Urothelium cell line (cell line): ENCODE measurements at regions not wholly inside any gene's neighbourhood (a gene's known extent, or its start where the extent isn't known, plus 50 kb on each side); places are given as distances from the start of the nearest gene placed in this dataset.
A peak's percentile ranks its signal among the peaks of the same experiment; 100 is the strongest.

ENCODE experiments used
- DNase-seq: peaks from one replicate; pipeline ENCODE4 v3.0.0; 2011; ENCODE audit warnings: low spot score, mixed read lengths
- FAIRE-seq: peaks from 2 replicates; lab custom pipeline; 2011; peaks lifted over from hg19 to GRCh38; lab: Jason Lieb, UNC

DNA sequence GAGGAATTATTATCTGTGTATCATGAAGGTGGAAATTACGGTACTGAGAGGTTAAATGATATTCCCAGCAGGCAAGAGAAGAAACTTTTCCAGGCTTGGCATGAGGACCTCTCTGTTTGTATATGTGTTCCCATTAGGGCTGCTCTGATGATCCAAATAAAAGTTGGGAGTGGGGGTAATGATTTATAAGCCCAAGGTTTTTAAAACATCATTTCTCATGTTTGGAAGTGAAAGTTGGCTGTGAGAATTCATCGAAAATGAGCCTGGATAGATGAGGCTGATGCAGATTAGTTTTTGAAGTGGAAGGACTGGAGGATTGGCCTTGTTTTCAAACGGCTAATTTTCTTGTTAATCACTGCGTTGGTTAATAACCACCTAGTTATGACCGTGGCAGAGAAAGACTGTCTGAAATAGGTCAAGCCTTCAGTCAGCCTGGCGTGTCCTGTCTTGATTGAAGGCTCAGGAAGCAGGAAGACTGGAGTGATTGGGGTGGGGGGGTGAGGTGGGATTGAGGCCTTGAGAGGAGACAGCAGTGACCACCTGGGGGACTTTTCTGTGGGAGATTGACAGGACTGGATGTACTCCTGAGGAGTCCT, 391.0 kb upstream of the WWC1 start:
- FAIRE-seq (peak; percentile 13), DNase-seq (no peak)

DNA sequence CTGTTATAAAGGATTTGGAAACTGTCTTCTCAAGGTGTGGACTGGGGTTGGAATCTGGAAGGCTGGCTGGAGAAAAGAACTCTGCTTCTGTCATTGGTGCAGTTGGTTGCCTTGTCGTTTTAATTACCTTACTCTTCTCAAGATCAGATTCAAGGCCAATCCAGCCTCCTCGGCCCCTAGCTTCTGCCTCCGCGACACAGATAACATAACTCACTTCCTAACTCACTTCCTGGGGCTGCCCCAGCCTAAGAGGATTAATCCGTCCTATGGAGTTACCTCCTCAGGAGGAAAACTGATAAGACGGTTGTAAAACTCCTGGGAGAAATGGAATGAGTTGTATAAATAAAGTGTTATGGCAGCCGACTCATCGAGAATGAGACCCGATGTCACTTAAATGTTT, 389.1 kb upstream of the WWC1 start:
- FAIRE-seq: no peak
- no peak for DNase-seq

DNA sequence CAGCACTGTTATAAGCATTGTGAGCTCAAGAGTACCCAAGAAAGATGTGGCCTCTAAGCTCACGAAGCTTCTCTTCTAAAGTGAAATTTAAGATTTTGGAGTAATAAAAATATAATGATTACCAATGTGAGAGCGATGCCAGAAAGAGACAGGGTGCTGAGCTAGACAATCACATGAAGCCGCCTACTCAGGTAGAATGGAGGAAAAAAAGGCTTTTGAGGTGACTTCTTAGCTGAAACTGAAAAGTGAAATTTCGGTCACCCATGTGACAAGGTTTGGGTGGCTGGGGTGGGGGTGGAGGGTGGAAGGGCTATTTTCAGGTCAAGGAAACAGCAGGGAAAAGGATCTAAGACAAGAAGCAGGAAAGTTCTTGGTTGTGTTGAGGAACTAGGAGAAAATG, 388.2 kb upstream of the WWC1 start:
- DNase-seq: no peak
- FAIRE-seq: no peak

- no peak for FAIRE-seq
Observed at GRCh38 chr5:167903659-167904058, 387.8 kb upstream of the WWC1 start.

DNA sequence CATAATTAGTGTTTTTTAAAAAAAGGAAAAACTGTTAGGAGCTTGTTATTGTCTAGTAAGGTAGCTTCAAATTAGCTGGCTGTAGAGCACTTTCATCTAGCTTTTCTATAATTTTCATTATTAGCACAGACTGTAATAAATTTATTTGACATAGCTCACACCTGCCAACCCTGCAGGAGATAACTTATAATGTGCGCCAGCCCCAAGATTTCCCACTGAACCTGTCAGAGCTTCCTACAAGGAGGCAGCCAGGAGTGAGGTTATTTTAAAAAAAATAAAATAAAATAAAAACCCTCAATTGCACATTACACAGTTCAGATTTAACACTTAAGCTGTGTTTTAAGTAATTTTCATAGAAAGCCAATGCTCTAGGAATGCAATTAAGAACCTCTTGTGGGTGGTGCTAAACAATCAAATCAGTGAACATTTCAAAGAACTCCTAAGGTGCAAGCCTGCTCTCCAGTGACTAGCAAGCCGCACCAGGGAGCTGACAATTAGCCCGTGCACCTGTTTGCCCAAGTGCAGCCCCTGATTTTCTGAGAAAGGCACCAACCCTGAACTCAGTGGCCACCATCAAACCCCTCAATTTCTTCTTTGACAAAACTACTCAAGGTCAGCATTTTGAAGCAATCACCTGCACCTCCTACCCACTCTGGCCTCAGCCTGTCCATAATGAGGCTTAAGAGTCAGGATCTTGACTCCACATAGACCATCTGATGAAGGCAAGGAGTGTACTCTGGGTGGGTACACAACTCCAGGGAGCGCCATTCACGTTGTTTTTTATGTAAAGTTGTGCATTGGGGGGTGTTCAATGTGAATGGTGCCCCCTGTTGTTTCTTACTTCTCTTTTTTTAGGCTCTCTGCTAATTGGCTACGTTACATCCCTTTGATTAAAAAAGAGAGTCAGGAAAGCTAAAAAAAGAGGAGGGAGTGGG, 385.3 kb upstream of the WWC1 start:
- DNase-seq (no peak), FAIRE-seq (no peak)

More at GRCh38 chr5:167903659-167904058, 387.8 kb upstream of the WWC1 start:
- DNase-seq: no peak

GRCh38 chr5:167908606-167909005, 382.8 kb upstream of the WWC1 start:
- DNase-seq: no peak
- FAIRE-seq: no peak

DNA sequence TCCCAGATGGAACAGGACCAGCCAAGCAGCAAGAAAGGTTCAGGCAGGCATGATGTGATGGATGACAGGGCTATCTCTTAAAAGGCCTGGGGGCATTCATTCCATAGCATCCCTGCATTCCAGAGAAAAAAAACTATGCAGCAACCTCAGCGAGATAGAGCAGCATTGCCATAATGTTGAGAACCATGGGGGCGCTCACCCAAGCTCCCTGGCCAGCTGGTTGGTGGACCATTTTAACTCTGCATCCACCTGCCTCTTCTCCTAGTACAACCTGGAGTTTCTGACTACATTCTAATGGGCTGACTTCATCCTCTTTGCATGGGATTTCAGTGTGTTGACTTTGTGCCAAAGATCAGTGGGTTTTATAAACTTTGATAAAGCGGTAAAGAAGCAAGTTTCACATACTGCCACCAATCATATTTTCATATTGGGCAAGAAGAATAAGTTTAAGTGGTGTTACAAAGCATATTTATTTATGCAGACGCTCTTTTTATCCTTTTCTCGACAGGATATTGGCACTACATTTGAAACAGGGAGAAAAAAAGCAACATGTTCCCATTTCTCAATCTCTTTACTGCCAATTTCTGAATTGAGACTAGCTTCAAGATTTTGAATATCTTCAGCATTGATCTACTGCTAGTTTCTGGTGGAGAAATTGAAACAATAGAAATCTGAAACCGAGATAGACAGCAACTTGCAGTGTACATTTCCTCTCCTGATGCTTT, 378.3 kb upstream of the WWC1 start:
- DNase-seq (no peak), FAIRE-seq (no peak)

DNA sequence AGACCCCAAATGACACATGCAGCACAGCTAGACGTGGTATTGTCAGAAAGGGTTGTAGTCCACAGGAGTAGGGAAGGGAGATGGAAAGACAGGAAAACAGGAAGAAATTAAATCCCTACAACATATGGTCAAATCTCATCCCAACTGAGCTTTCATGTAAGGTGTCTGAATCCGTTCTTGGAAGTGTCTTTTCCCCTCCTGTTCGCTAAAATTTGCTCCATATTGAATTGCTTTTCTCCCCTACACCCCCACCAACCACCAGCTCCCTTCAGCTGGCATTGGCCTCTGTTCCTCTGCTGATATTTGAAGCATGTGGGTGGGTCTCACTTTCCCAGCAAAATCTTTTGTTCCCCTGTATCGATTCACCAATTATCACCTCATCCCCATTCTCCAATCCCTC, 376.2 kb upstream of the WWC1 start:
- no peak for FAIRE-seq

GRCh38 chr5:167916261-167916691, 375.2 kb upstream of the WWC1 start:
- DNase-seq (peak; percentile 80), FAIRE-seq (no peak)

More for the DNA sequence above, 376.2 kb upstream of the WWC1 start:
- no peak for DNase-seq

DNA sequence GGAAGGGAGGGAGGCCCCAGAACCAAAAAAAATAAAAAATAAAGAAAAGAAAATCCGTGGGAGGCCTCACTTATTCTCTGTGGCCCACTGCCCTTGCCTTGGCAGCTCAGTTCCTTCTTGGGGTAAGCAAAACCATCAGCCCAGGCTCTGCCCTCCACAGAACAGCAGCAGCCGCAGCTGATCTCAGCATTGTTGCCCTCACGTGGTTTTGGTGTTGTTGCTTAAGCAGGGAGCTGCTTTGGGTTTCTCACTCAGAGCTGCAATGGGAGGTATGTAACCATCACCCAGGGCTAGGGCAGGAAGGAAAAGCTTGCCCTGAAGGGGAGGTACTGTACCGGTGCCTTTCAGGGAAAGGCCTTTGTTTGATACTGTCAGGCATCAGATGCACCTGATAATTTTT, 374.7 kb upstream of the WWC1 start:
- DNase-seq (peak; percentile 75), FAIRE-seq (peak; percentile 90)

GRCh38 chr5:167918184-167918812, 373.1 kb upstream of the WWC1 start:
- FAIRE-seq (peak; percentile 27), DNase-seq (no peak)

DNA sequence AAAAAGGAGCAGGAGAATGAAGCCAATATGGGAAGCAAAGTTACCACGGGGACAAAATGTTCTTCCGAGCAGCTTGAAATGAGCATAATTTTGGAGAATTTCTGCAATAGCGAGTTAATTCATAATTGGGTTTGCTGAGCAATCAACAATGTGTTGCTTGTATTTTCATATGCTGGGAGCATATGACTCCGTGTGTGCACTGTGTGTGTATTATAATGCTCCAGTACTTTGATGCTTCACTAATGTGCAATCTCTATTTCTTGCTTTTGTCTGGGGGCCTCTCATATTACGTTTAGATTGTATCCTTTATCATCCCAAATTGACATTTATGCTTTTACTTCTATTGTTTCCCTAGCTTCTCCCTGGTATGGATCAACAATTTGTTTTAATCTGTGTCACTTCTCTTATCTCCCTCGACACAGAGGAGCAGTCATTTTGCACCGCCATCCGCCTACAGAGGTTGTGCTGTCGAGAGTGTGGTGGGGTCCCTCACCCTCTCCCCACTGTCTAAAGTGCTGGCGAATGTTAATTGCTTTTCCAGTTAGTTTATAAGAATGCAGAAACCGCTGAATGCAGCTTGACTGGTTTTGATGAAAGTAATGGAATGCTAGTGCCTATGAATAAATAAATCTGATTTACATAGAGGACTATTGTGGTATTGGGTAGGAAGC, 372.5 kb upstream of the WWC1 start:
- DNase-seq: no peak
- FAIRE-seq: no peak

- no peak for DNase-seq
- FAIRE-seq: no peak
Observed at GRCh38 chr5:167920589-167920988, 370.9 kb upstream of the WWC1 start.

- FAIRE-seq: no peak
Observed at GRCh38 chr5:167921796-167922195, 369.6 kb upstream of the WWC1 start.

DNA sequence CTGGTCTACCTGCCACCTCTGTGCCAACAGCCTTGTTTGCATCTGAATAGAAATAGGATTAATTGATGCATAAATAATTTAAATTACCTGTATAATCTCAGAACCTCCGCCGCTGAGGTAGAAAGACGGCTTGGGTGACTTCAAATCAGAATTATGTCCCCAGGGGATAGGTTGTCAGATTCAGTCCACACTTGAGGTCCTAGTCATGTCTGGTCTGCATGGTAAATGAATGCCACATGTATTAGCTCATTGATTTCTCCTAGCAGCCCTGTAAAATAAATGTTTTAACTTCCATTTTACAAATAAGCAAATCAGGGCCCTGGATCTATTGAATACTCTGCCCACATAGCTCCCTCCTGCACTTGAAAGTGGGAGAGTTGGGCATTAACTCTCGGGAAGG, 368.0 kb upstream of the WWC1 start:
- no peak for DNase-seq
- FAIRE-seq: no peak

More at GRCh38 chr5:167921796-167922195, 369.6 kb upstream of the WWC1 start:
- DNase-seq: no peak

- DNase-seq (no peak), FAIRE-seq (no peak)
Observed at GRCh38 chr5:167929841-167930240, 361.6 kb upstream of the WWC1 start.

GRCh38 chr5:167934551-167934971, 356.9 kb upstream of the WWC1 start:
- no peak for DNase-seq
- peak; percentile 89 for FAIRE-seq

DNA sequence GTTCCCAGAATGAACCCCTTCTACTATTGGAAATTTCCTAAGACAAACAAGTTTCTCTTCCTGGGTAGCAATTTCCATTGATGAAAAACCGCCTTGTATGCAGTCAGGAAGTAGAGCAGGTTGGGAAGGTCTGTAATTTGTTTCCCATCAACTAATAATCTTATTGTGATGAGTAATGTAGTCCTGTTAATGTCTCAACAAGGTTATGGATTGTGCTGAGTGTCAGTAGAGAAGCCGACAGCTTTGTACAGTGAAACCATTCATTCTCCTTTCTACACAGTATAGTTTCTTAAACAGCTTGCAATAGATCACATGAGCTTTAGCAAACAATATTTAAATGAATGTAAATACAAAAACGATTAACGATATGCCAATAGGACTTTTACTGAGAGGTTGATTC, 355.4 kb upstream of the WWC1 start:
- no peak for DNase-seq
- FAIRE-seq: no peak

DNA sequence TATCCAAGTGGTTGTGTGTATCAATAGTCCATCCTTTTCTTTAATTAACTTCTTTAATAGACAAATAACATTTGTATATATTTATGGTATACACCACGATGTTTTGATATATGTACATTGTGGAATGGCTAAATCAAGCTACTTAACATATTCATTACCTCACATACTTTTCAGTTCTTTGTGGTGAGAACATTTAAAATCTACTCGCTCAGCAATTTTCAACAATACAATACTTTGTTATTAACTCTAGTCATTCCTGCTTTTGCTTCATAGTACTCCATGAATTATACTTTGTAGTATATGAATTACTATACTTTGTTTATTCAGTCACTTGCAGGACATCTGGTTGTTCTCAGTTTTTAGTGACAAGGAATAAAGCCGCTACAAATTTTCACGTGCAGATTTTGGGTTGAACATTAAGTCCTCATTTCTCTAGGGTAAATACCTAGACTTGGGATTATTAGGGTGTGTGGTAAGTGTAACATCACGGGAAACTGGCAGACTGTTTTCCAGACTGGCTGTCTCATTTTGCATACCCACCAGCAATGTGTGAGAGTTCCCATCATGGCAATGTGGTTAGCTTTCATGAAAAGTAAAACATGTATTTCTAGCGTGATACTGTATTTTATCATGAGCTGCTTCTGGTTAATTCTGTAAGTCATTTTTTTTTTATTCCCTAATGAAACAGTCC, 354.4 kb upstream of the WWC1 start:
- no peak for FAIRE-seq
- DNase-seq: no peak

- FAIRE-seq (no peak), DNase-seq (no peak)
Observed at GRCh38 chr5:167937635-167937998, 353.8 kb upstream of the WWC1 start.
